HG03575 (cell line): ENCODE measurements at regions not wholly inside any gene's neighbourhood (a gene's known extent, or its start where the extent isn't known, plus 50 kb on each side); places are given as distances from the start of the nearest gene placed in this dataset.

ENCODE experiments used
- ATAC-seq: cut with Tn5 transposase; IDR thresholded peaks from one replicate; pipeline ENCODE4 v1.9.1; 2021; ENCODE audit not compliant: unreplicated experiment, insufficient number of reproducible peaks, low FRiP score; ENCODE audit errors: extremely low read depth

DNA sequence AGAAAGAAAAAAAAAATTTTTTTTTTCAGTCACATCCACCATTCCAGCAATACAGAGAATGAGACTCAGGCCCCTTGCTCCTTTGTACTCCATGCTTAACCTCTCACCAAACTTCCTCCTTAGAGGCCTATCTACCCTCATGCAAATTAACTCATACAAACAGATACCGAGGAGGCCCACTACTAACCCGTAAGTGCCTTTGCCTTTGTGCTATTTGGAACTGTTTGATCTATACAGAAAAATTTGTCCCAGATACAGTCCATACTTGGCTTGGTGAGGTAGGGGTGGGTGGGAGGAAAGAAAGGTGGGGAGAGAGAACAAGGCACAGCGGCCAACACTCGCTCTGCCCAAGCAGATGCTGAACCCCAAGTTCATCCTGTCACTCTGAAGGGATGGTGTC is 87.8 kb upstream of the DUSP5 start:
- ATAC-seq, result peak; percentile 24

DNA sequence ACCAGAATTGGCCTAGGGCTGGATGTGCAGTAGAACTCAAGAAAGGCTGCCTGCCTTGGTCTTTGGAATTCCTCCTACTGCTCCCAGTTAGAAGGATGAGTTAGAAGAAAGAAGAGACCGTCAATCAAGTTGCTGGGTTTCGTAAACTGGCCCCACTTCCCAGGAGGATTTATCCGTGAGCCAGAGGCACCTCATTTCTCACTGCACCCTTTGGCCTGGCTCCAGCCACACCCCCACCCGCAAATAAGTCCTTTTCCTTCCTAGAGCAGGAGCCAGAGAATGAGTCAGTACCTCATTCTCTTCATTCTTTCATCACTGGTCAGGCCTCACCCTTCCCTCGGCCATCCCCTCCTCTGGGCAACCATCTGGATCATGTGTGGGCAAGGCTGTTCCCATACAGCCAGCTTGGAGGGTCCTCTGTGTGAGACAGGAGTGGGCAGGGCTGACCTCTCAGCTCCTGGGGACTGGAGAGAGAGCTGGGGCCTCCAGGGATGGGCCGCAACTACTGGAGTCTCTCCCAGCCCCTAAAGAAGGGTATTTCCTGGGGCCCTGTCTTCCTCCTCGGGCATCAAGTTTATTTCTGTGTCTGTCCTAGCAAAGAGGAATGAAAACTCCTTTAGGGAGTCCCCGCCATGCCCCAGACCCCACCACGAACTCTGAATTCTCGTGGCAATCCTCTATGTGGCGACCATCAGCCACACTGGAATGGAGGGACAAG is 87.2 kb upstream of the DUSP5 start:
- ATAC-seq, result no peak

DNA sequence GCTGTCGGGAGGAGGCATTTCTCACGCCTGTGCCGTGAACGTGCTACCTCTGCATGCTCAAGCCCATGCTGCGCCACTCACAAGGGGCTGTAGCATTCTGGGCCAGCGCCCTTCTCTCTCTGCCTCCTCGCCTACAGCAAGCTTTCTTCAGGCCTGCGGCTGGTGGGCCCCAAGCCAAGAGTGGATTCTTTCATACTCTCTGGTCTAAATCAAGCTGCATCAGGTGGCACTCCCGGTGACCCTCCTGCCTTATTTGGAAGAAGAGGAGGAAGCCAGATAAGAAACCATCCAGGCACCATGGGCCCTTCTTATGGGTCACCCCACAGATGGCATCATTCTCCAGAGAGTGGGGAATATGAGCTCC is 86.7 kb upstream of the DUSP5 start:
- ATAC-seq, result no peak

- ATAC-seq, result no peak
Observed at GRCh38 chr10:110413049-110413783, 84.5 kb upstream of the DUSP5 start.

- ATAC-seq, result no peak
Observed at GRCh38 chr10:110413903-110414547, 83.7 kb upstream of the DUSP5 start.

GRCh38 chr10:110414548-110415309 is 83.0 kb upstream of the DUSP5 start:
- peak; percentile 75 for ATAC-seq

GRCh38 chr10:110415809-110416208 is 81.9 kb upstream of the DUSP5 start:
- ATAC-seq, result no peak

DNA sequence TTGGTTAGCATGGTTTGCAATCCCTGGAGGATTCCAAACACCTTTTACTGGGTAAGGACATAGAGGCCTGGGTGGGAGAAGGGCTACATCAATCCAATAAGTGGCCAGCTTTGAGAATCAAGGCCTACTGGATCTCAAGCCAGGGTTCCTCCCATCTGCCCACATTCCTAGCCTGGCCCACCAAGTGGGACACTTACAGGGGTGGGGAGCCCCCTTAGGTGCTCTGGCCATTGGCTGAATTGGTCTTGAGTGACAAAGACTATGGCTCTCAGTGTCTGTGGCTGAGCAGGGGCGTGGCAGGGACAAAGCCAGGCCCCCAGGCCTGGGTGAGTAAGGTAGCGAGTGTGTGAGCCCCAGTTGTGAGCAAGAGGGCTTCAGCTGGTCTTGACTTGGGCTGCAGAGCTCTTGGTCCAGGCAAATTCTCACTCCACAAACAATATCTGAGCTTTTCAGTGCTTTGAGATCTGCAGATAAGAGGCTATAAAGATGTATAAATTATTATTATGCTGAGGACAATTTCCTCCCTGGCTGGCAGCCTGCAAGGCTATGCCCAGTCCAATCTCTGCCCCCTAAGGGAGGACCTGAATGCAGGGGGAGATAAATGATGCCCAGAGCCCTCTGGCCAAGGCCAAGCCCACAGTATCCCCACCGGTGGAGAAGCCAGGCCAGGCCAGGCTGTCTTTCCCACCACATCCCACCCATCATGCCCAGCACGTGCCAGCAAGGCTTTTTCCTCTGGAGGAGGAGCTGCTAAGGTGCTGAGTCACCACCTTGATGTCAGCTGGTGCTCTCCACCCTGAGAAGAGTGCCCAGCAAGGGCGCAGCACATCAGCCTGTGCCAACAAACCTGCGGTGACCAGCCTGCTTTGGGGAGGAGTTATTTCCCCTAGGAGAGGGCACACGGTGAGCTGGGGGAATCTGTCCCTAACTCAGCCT is 80.7 kb upstream of the DUSP5 start:
- ATAC-seq, result no peak

DNA sequence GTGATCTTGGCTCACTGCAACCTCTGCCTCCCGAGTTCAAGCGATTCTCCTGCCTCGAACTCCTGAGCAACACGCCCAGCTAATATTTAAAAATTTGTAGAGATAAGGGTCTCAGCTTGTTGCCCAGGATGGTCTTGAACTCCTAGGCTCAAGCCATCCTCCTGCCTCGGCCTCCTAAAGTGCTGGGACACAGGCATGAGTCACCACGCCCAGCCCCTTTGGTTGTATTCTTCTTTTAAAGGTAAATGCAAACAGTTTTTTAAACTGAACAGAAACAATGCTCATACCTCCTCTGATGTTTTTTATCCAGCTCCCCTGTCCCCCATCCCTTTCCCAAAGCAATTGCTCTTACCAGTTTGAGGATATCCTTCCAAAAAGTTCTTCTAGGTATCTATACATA is 79.5 kb upstream of the DUSP5 start:
- ATAC-seq, result no peak

- no peak for ATAC-seq
Observed at GRCh38 chr10:110419265-110419664, 78.4 kb upstream of the DUSP5 start.

DNA sequence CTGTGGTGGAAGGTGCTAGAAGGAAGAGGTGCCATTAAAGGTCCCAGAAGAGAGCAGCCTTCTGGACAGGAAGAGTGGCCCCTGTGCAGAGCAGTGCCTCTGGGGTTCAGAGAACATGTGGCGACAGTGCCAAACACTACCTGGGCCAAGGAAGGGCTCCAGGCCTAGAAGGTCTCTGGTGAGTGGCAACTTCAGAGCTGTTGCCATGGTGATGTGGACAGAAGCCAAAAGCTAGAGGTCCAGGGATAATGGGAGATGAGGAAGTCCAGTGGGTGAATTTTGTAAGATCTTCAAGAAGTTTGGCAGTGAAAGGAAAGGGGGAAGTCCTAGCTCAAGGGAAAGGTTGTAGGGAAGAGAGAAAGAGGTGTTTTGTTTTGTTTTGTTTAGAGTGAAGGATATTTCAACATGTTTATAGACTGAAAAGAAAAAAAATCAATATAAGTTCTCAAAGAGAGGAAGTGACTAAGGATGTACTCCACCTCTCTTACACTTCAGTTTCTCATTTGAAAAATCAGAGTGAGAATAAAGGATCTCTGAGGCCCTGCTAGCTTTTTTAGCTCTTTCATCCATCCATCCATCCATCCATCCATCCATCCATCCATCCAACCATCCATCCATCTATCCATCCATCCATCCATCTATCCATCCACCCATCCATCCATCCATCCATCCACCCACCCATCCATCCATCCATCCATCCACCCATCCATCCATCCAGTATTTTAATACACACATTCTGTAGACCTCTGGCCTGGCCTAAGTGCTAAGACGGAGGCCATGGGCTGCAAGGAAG is 77.1 kb upstream of the DUSP5 start:
- ATAC-seq, result no peak

- ATAC-seq, result no peak
Observed at GRCh38 chr10:110421512-110422138, 76.1 kb upstream of the DUSP5 start.

- no peak for ATAC-seq
Observed at GRCh38 chr10:110422548-110422947, 75.2 kb upstream of the DUSP5 start.

DNA sequence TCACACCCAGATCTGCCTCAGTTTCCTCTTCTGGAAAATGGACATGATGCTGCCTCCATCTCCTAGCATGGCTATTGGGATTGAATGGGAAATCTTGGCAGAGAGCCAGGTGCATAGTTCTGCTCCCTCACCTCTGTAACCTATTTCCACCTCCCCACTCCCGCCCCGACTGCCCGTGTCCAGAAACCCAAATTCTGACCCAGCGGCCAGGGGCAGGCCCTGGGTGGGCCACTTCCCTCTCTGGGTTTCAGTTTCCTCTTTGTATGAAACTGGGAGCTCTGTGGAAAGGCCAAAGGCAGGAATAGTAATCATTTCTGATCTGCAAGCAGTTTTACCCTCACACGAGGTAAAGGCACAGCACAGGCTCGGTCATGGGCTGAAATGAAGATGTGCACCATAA is 74.1 kb upstream of the DUSP5 start:
- ATAC-seq, result no peak

DNA sequence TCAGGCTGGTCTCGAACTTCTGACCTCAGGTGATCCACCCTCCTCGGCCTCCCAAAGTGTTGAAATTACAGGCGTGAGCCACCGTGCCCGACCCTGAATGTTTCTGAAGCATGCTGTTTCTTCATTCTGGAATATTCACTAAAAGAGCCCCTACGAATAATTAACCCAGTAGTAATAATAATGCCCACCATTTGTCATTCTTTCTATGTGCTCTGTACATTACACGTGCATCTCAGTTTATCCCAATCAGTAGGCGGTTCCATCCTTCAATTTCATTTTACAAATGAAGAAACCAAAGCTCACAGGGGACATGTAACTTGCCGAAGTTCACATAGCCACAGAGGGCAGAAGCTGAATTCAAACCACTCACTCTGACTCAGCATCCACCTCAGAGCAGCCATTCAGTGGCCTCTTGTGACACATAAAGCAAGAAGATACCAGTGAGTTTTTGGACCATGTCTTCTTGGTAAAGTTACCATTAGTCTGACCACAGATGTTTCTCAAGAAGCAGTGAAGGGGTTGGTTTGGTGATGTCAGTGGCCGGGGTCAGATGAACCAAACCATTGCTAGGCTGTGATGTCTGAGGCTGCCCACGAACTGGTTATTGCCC is 71.9 kb upstream of the DUSP5 start:
- ATAC-seq, result peak; percentile 64

- no peak for ATAC-seq
Observed at GRCh38 chr10:110426294-110427181, 71.2 kb upstream of the DUSP5 start.
